GM10266 (cell line): ENCODE measurements at regions not wholly inside any gene's neighbourhood (a gene's known extent, or its start where the extent isn't known, plus 50 kb on each side); places are given as distances from the start of the nearest gene placed in this dataset.

Experiments used
- DNase-seq: peaks from one replicate; pipeline ENCODE4 v3.0.0; 2012; ENCODE audit errors: extremely low spot score
- CTCF ChIP-seq: IDR thresholded peaks from 2 replicates; pipeline ENCODE4 v1.5.1; 2012; ENCODE audit warnings: mild to moderate bottlenecking, low read depth; ENCODE audit not compliant: control insufficient read depth, insufficient read depth; ENCODE audit errors: missing control alignments

DNA sequence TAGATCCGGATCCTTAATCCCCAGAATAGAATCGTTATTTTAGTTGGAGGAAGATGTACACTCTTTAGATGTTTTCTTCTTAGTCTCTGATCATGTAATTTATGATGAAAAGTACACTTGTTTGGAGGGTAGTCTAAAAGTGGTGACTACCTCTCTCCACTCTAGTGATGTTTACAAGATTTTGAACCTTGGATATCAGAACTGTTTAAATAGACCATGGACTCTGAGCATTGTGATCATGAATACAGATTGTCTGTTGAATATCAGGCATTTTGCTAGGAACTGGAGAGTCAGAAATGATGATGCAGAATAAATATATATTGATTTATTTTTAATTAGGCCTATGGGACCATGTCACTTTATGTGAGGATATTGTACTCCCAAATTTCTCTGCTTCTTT is 706.3 kb upstream of the WWC1 start:
- no peak for TF ChIP-seq CTCF
- no peak for DNase-seq

GRCh38 chr5:167587772-167588437 is 703.5 kb upstream of the WWC1 start:
- peak; percentile 11 for TF ChIP-seq CTCF
- no peak for DNase-seq

GRCh38 chr5:167592114-167592513 is 699.3 kb upstream of the WWC1 start:
- DNase-seq, result no peak
- no peak for TF ChIP-seq CTCF

- no peak for TF ChIP-seq CTCF
- no peak for DNase-seq
These were observed 698.0 kb upstream of the WWC1 start for GRCh38 chr5:167593329-167594060.

DNA sequence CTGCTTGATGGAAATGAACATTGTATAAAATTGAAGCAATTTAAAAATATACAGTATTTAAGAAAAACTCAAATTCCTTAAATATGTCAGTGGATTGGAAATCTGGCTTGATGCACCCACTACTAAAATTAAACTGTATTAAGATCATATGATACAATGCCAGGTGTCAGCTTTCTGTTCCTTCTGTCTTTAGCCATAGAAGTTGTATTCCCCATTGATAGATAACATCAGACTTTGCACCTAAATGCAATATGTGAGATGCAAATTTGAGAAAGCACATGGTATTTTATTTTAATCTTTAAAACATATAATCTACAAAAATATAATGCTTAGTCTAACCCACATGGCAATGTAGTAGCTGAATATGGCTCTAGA is 697.4 kb upstream of the WWC1 start:
- TF ChIP-seq CTCF, result no peak
- no peak for DNase-seq

- no peak for DNase-seq
- no peak for TF ChIP-seq CTCF
These were observed 696.7 kb upstream of the WWC1 start for GRCh38 chr5:167594750-167595149.

GRCh38 chr5:167595196-167595595 is 696.2 kb upstream of the WWC1 start:
- DNase-seq, result no peak
- TF ChIP-seq CTCF, result no peak
